Panc1 (cell line): ENCODE measurements at regions not wholly inside any gene's neighbourhood (a gene's known extent, or its start where the extent isn't known, plus 50 kb on each side); places are given as distances from the start of the nearest gene placed in this dataset.

Experiments
- ATAC-seq: fragments of 200-7000 bp; cut with Tn5 transposase; 2 replicates; pipeline ENCODE4 v1.9.1; 2020; ENCODE audit warnings: mild to moderate bottlenecking, moderate library complexity
- BruUV-seq: library from RNA; stranded (reverse); fragments of 400-500 nt; replicated peaks from 2 replicates; lab custom pipeline; 2021; lab: Mats Ljungman, UMichigan
- CTCF ChIA-PET: fragments of 300-600 bp; sonication (Branson Sonifier 250); formaldehyde crosslinking; loops from one replicate; lab custom pipeline; 2022; ENCODE audit warnings: antibody characterized with exemption; lab: Charles Lee
- POLR2A ChIA-PET: fragments of 300-600 bp; sonication (Branson Sonifier 250); formaldehyde crosslinking; loops from one replicate; lab custom pipeline; 2022; ENCODE audit warnings: antibody characterized with exemption; lab: Charles Lee
- DNase-seq: peaks from one replicate; pipeline ENCODE4 v3.0.0-alpha.2; 2010; ENCODE audit warnings: low read depth, low spot score
- H3K27ac ChIP-seq: 2 replicates; pipeline ENCODE4 v1.5.1; 2011; ENCODE audit warnings: mild to moderate bottlenecking, low read length, inconsistent platforms
- H3K27me3 ChIP-seq: fragments of 200-500 bp; sonication (Bioruptor generic); 2 replicates; pipeline ENCODE4 v1.6.0; 2014; ENCODE audit warnings: low read length, inconsistent platforms; ENCODE audit not compliant: control insufficient read depth, insufficient read depth
- H3K36me3 ChIP-seq: fragments of 200-500 bp; sonication (Bioruptor generic); 2 replicates; pipeline ENCODE4 v1.5.1; 2014; ENCODE audit warnings: inconsistent platforms, mild to moderate bottlenecking, low read length, moderate library complexity; ENCODE audit not compliant: control insufficient read depth, insufficient read depth
- H3K4me1 ChIP-seq: 2 replicates; pipeline ENCODE4 v1.5.1; 2011; ENCODE audit warnings: inconsistent platforms, mild to moderate bottlenecking, low read length, moderate library complexity; ENCODE audit not compliant: control insufficient read depth, insufficient read depth
- H3K4me3 ChIP-seq, 2 experiments: 2 replicates each; pipeline ENCODE4 v1.5.1; 2011 to 2012; ENCODE audit warnings: low read depth in 2 of 2, low read length in 2 of 2, mild to moderate bottlenecking in 2 of 2, inconsistent platforms in 1 of 2, moderate library complexity in 1 of 2
- H3K9me3 ChIP-seq: fragments of 200-500 bp; sonication (Bioruptor generic); 2 replicates; pipeline ENCODE4 v1.5.1; 2014; ENCODE audit warnings: low read depth, mild to moderate bottlenecking, inconsistent platforms, low read length, moderate library complexity; ENCODE audit not compliant: control insufficient read depth, insufficient read depth
- CTCF ChIP-seq: fragments of 450-650 bp; IDR thresholded peaks from 2 replicates; pipeline ENCODE4 v1.5.1; 2017; ENCODE audit warnings: mild to moderate bottlenecking
- POLR2AphosphoS5 ChIP-seq: IDR thresholded peaks from 2 replicates; pipeline ENCODE4 v1.6.1; 2012; ENCODE audit warnings: mild to moderate bottlenecking, low read depth, low read length, moderate library complexity
- SIN3A ChIP-seq: IDR thresholded peaks from 2 replicates; pipeline ENCODE4 v1.6.1; 2012; ENCODE audit warnings: low read depth, mild to moderate bottlenecking, low read length, moderate library complexity, borderline replicate concordance; ENCODE audit not compliant: insufficient read depth
- TCF7L2 ChIP-seq: IDR thresholded peaks from 2 replicates; pipeline ENCODE4 v1.6.1; 2011; ENCODE audit warnings: mild to moderate bottlenecking, low read depth, low read length, inconsistent platforms
- in situ Hi-C: cut with HindIII; loops from 2 replicates; pipeline ENCODE4 v1.10.0; 2016; ENCODE audit warnings: low sequenced_read_pairs, low pct_unique_long_range_greater_than_20kb
- intact Hi-C: fragments of 100-400 bp; cut with micrococcal nuclease; formaldehyde crosslinking; loops from one replicate; pipeline ENCODE4 v1.10.0; 2022; ENCODE audit not compliant: unreplicated experiment
- TF ChIP-seq, protein P1 (sequence below), 2 experiments: IDR thresholded peaks; 2 replicates each; pipeline ENCODE4 v1.6.1; 2011 to 2012; ENCODE audit warnings: low read depth in 2 of 2, control low read depth in 1 of 2, low read length in 1 of 2, mild to moderate bottlenecking in 1 of 2, moderate library complexity in 1 of 2; ENCODE audit not compliant: insufficient read depth in 1 of 2

DNA sequence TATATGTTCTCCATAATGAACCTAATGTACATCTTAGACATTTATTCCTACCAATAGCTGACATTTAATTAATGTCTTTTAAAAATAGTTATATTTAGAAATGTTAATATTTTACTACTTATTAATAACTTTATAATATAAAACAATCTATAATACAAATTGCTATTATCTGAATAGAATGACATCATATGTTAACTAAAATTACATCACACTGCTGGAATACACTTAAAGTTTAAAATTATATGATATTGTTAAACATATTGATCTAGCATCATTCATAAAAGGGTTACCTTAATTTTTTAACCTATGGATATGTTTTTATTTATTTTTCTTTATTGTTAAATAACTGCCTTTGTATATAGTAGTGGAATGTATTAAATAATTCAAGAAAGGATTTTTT is 660.2 kb upstream of the ADGRB3 start:
- H3K27me3 ChIP-seq: no peaks in the 10 kb centered on the region
- no peaks in the 10 kb centered on the region for H3K9me3 ChIP-seq
- ChIA-PET POLR2A (no interaction called here), CTCF (no interaction called here)
- no peaks in the 10 kb centered on the region for H3K4me1 ChIP-seq
- H3K36me3 ChIP-seq: no peaks in the 10 kb centered on the region
- H3K4me3 ChIP-seq: no peak overlapping the region
- in situ Hi-C loops: no loop called here
- intact Hi-C loops: no loop called here
- no TSS peak for BruUV-seq
- no peak overlapping the region for H3K27ac ChIP-seq
- TF ChIP-seq TCF7L2 (no peak), CTCF (no peak), SIN3A (no peak), POLR2AphosphoS5 (no peak)
- TF ChIP-seq, protein P1, sequence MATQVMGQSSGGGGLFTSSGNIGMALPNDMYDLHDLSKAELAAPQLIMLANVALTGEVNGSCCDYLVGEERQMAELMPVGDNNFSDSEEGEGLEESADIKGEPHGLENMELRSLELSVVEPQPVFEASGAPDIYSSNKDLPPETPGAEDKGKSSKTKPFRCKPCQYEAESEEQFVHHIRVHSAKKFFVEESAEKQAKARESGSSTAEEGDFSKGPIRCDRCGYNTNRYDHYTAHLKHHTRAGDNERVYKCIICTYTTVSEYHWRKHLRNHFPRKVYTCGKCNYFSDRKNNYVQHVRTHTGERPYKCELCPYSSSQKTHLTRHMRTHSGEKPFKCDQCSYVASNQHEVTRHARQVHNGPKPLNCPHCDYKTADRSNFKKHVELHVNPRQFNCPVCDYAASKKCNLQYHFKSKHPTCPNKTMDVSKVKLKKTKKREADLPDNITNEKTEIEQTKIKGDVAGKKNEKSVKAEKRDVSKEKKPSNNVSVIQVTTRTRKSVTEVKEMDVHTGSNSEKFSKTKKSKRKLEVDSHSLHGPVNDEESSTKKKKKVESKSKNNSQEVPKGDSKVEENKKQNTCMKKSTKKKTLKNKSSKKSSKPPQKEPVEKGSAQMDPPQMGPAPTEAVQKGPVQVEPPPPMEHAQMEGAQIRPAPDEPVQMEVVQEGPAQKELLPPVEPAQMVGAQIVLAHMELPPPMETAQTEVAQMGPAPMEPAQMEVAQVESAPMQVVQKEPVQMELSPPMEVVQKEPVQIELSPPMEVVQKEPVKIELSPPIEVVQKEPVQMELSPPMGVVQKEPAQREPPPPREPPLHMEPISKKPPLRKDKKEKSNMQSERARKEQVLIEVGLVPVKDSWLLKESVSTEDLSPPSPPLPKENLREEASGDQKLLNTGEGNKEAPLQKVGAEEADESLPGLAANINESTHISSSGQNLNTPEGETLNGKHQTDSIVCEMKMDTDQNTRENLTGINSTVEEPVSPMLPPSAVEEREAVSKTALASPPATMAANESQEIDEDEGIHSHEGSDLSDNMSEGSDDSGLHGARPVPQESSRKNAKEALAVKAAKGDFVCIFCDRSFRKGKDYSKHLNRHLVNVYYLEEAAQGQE (IDR thresholded peaks at IDR 0.05; ENCODE audit: insufficient read depth in 1 of 2, low read depth in 2 of 2, low read length in 1 of 2): no peak
- DNase-seq: no peak
- ATAC-seq: no peak

DNA sequence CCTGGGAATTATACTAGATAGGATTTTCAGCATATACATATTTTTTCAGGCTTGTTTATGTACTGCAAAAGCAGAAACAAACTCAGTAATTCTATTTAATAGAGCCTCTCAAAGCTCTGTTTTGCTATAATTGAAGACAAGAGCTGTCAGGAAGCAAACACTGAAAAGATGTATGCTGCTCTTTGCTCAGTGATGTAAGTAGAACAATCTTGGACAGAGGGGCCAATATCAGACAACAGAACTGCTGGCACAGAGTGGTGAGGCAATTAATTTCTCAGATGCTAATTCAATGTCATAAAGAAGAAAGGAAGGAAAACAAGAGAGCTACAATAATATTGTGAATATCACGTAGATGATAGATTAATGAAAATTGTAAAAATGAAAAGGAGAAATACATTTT is 663.3 kb upstream of the ADGRB3 start:
- ATAC-seq: no peak
- in situ Hi-C loops (no loop called here), intact Hi-C loops (no loop called here)
- TF ChIP-seq TCF7L2: no peak
- no peak for TF ChIP-seq POLR2AphosphoS5
- TF ChIP-seq, protein P1 (IDR thresholded peaks at IDR 0.05; ENCODE audit: insufficient read depth in 1 of 2, low read depth in 2 of 2, low read length in 1 of 2): no peak
- TF ChIP-seq CTCF: no peak
- TF ChIP-seq SIN3A: no peak
- ChIA-PET CTCF (no interaction called here), POLR2A (no interaction called here)
- no peak overlapping the region for H3K27ac ChIP-seq
- no peaks in the 10 kb centered on the region for H3K9me3 ChIP-seq
- no peaks in the 10 kb centered on the region for H3K27me3 ChIP-seq
- no peak overlapping the region for H3K4me3 ChIP-seq
- H3K36me3 ChIP-seq: no peaks in the 10 kb centered on the region
- no peaks in the 10 kb centered on the region for H3K4me1 ChIP-seq
- no TSS peak for BruUV-seq
- no peak for DNase-seq
